ENCODE measurements at regions not wholly inside any gene's neighbourhood (a gene's known extent, or its start where the extent isn't known, plus 50 kb on each side); places are given as distances from the start of the nearest gene placed in this dataset.
"Not testable (repeated sequence)": the region's sequence is repeated elsewhere in the genome, so short reads cannot be mapped to it uniquely, and the experiment has no call there.

GRCh38 chrX:25442499-25442898 is 426.7 kb upstream of the ARX start:
- Histone ChIP-seq H3K36me3 (no peaks in the 10 kb centered on the region), H3K9me3 (no peaks in the 10 kb centered on the region), H3K27me3 (no peaks in the 10 kb centered on the region), H3K4me1 (ENCODE audit: control insufficient read depth in 1 of 2, insufficient read depth in 1 of 2, low read depth in 1 of 2, low read length in 1 of 2) (no peaks in the 10 kb centered on the region), H3K4me3 (ENCODE audit: low read depth in 1 of 2, low read length in 1 of 2) (no peak overlapping the region), H3K27ac (no peak overlapping the region)
- TF ChIP-seq CTCF (IDR thresholded peaks at IDR 0.05), result no peak

- H3K9me3 ChIP-seq, result no peaks in the 10 kb centered on the region
- no peaks in the 10 kb centered on the region for H3K36me3 ChIP-seq
- TF ChIP-seq CTCF (IDR thresholded peaks at IDR 0.05), result no peak
- no peak overlapping the region for H3K4me3 ChIP-seq (ENCODE audit: low read depth in 1 of 2, low read length in 1 of 2)
- no peaks in the 10 kb centered on the region for H3K27me3 ChIP-seq
- no peak overlapping the region for H3K27ac ChIP-seq
- no peaks in the 10 kb centered on the region for H3K4me1 ChIP-seq (ENCODE audit: control insufficient read depth in 1 of 2, insufficient read depth in 1 of 2, low read depth in 1 of 2, low read length in 1 of 2)
These were observed 417.5 kb upstream of the ARX start for GRCh38 chrX:25433307-25433706.

GRCh38 chrX:25432396-25432795 is 416.6 kb upstream of the ARX start:
- H3K27ac ChIP-seq, result no peak overlapping the region
- no peaks in the 10 kb centered on the region for H3K27me3 ChIP-seq
- H3K4me1 ChIP-seq (ENCODE audit: control insufficient read depth in 1 of 2, insufficient read depth in 1 of 2, low read depth in 1 of 2, low read length in 1 of 2), result no peaks in the 10 kb centered on the region
- no peak overlapping the region for H3K4me3 ChIP-seq (ENCODE audit: low read depth in 1 of 2, low read length in 1 of 2)
- no peaks in the 10 kb centered on the region for H3K36me3 ChIP-seq
- no peak for TF ChIP-seq CTCF (IDR thresholded peaks at IDR 0.05)
- H3K9me3 ChIP-seq, result no peaks in the 10 kb centered on the region

GRCh38 chrX:25427873-25428555 is 412.2 kb upstream of the ARX start:
- no peaks in the 10 kb centered on the region for H3K36me3 ChIP-seq
- no peak overlapping the region for H3K4me3 ChIP-seq (ENCODE audit: low read depth in 1 of 2, low read length in 1 of 2)
- no peak for TF ChIP-seq CTCF (IDR thresholded peaks at IDR 0.05)
- H3K4me1 ChIP-seq (ENCODE audit: control insufficient read depth in 1 of 2, insufficient read depth in 1 of 2, low read depth in 1 of 2, low read length in 1 of 2), result no peaks in the 10 kb centered on the region
- no peak overlapping the region for H3K27ac ChIP-seq
- no peaks in the 10 kb centered on the region for H3K9me3 ChIP-seq
- H3K27me3 ChIP-seq, result no peaks in the 10 kb centered on the region

GRCh38 chrX:25404163-25404562 is 388.4 kb upstream of the ARX start:
- H3K27ac ChIP-seq; H3K36me3 ChIP-seq; H3K9me3 ChIP-seq; H3K27me3 ChIP-seq; H3K4me1 ChIP-seq (ENCODE audit: control insufficient read depth in 1 of 2, insufficient read depth in 1 of 2, low read depth in 1 of 2, low read length in 1 of 2); H3K4me3 ChIP-seq (ENCODE audit: low read depth in 1 of 2, low read length in 1 of 2): not testable (repeated sequence)

- H3K4me3 ChIP-seq (ENCODE audit: low read depth in 1 of 2, low read length in 1 of 2), result no peak overlapping the region
- no peaks in the 10 kb centered on the region for H3K9me3 ChIP-seq
- H3K36me3 ChIP-seq, result no peaks in the 10 kb centered on the region
- H3K4me1 ChIP-seq (ENCODE audit: control insufficient read depth in 1 of 2, insufficient read depth in 1 of 2, low read depth in 1 of 2, low read length in 1 of 2), result no peaks in the 10 kb centered on the region
- TF ChIP-seq CTCF (IDR thresholded peaks at IDR 0.05), result no peak
- no peaks in the 10 kb centered on the region for H3K27me3 ChIP-seq
- no peak overlapping the region for H3K27ac ChIP-seq
These were observed 373.5 kb upstream of the ARX start for GRCh38 chrX:25389266-25389665.
